Progenitor cell of endocrine pancreas (in vitro differentiated cells): ENCODE measurements at regions not wholly inside any gene's neighbourhood (a gene's known extent, or its start where the extent isn't known, plus 50 kb on each side); places are given as distances from the start of the nearest gene placed in this dataset.
A peak's percentile ranks its signal among the peaks of the same experiment; 100 is the strongest.

Experiments
- DNase-seq: peaks from one replicate; pipeline ENCODE4 v3.0.0; 2021; ENCODE audit warnings: low spot score; ENCODE audit not compliant: unreplicated experiment
- H3K27ac Mint-ChIP-seq: 2 replicates; pipeline ENCODE4 v1.8.0; 2021; ENCODE audit warnings: mild to moderate bottlenecking, moderate library complexity, mixed read lengths
- H3K27me3 Mint-ChIP-seq: 2 replicates; pipeline ENCODE4 v1.8.0; 2021; ENCODE audit warnings: mixed read lengths
- H3K36me3 Mint-ChIP-seq: 2 replicates; pipeline ENCODE4 v1.8.0; 2022; ENCODE audit warnings: mixed read lengths; ENCODE audit not compliant: insufficient read depth
- H3K4me1 Mint-ChIP-seq: 2 replicates; pipeline ENCODE4 v1.8.0; 2021; ENCODE audit warnings: low read depth, mixed read lengths
- H3K4me3 Mint-ChIP-seq: 2 replicates; pipeline ENCODE4 v1.8.0; 2021; ENCODE audit warnings: low read depth, mild to moderate bottlenecking, moderate library complexity, mixed read lengths
- H3K9me3 Mint-ChIP-seq: 2 replicates; pipeline ENCODE4 v1.8.0; 2021; ENCODE audit warnings: low read depth, mixed read lengths
- CTCF ChIP-seq: fragments of 200-600 bp; sonication (generic); IDR thresholded peaks from one replicate; pipeline ENCODE4 v1.5.0; 2021; ENCODE audit warnings: antibody characterized with exemption, mild to moderate bottlenecking; ENCODE audit not compliant: unreplicated experiment

- no peak for DNase-seq
- no peaks in the 10 kb centered on the region for H3K9me3 Mint-ChIP-seq
- no peaks in the 10 kb centered on the region for H3K36me3 Mint-ChIP-seq
- H3K4me3 Mint-ChIP-seq = no peak overlapping the region
- H3K27ac Mint-ChIP-seq = no peak overlapping the region
- H3K27me3 Mint-ChIP-seq = no peaks in the 10 kb centered on the region
- H3K4me1 Mint-ChIP-seq = peaks cover 17% of the 10 kb centered on the region
- no peak for TF ChIP-seq CTCF
Measured at GRCh38 chr6:115665310-115665709, 395.4 kb downstream of the FRK start.

GRCh38 chr6:115663681-115664080 lies 397.0 kb downstream of the FRK start:
- no peak for TF ChIP-seq CTCF
- Mint-ChIP-seq H3K4me3 (no peak overlapping the region), H3K27ac (no peak overlapping the region), H3K9me3 (peaks cover 9% of the 10 kb centered on the region), H3K36me3 (no peaks in the 10 kb centered on the region), H3K4me1 (peaks cover 13% of the 10 kb centered on the region), H3K27me3 (no peaks in the 10 kb centered on the region)
- no peak for DNase-seq

GRCh38 chr6:115643762-115644161 lies 416.9 kb downstream of the FRK start:
- H3K27me3 Mint-ChIP-seq = no peaks in the 10 kb centered on the region
- H3K4me1 Mint-ChIP-seq = peaks cover 6% of the 10 kb centered on the region
- H3K36me3 Mint-ChIP-seq = no peaks in the 10 kb centered on the region
- DNase-seq = no peak
- H3K4me3 Mint-ChIP-seq = no peak overlapping the region
- TF ChIP-seq CTCF = peak; percentile 35
- no peak overlapping the region for H3K27ac Mint-ChIP-seq
- peaks cover 19% of the 10 kb centered on the region for H3K9me3 Mint-ChIP-seq

GRCh38 chr6:115634887-115635286 lies 425.8 kb downstream of the FRK start:
- Mint-ChIP-seq H3K36me3 (no peaks in the 10 kb centered on the region), H3K4me1 (peaks cover 2% of the 10 kb centered on the region), H3K4me3 (no peak overlapping the region), H3K9me3 (no peaks in the 10 kb centered on the region), H3K27me3 (no peaks in the 10 kb centered on the region), H3K27ac (no peak overlapping the region)
- peak; percentile 15 for TF ChIP-seq CTCF
- no peak for DNase-seq

GRCh38 chr6:115634131-115634530 lies 426.6 kb downstream of the FRK start:
- Mint-ChIP-seq H3K27me3 (no peaks in the 10 kb centered on the region), H3K36me3 (no peaks in the 10 kb centered on the region), H3K4me1 (peaks cover 2% of the 10 kb centered on the region), H3K9me3 (no peaks in the 10 kb centered on the region), H3K4me3 (no peak overlapping the region), H3K27ac (no peak overlapping the region)
- no peak for TF ChIP-seq CTCF
- DNase-seq = no peak
